Bronchial epithelial cell (primary cell): ENCODE measurements at regions not wholly inside any gene's neighbourhood (a gene's known extent, or its start where the extent isn't known, plus 50 kb on each side); places are given as distances from the start of the nearest gene placed in this dataset.
A peak's percentile ranks its signal among the peaks of the same experiment; 100 is the strongest.

Experiments used
- DNase-seq: peaks from one replicate; pipeline ENCODE4 v3.0.0-alpha.2; 2010; ENCODE audit warnings: low read depth
- FAIRE-seq: peaks from 2 replicates; lab custom pipeline; 2011; peaks lifted over from hg19 to GRCh38; lab: Jason Lieb, UNC
- H3K27me3 ChIP-seq: 2 replicates; pipeline ENCODE4 v1.5.1; 2011; ENCODE audit warnings: low read length; ENCODE audit not compliant: control insufficient read depth, insufficient read depth
- H3K36me3 ChIP-seq: 2 replicates; pipeline ENCODE4 v1.5.1; 2011; ENCODE audit warnings: low read length; ENCODE audit not compliant: control insufficient read depth, insufficient read depth
- H3K4me3 ChIP-seq: 2 replicates; pipeline ENCODE4 v1.5.1; 2011; ENCODE audit warnings: mild to moderate bottlenecking, low read depth, low read length, control low read depth
- CTCF ChIP-seq: IDR thresholded peaks from 2 replicates; pipeline ENCODE4 v1.5.1; 2011; ENCODE audit warnings: mild to moderate bottlenecking, moderate library complexity, low read length, control low read depth, inconsistent platforms; ENCODE audit not compliant: insufficient read depth, severe bottlenecking

- FAIRE-seq (no peak), DNase-seq (peak; percentile 48)
- no peaks in the 10 kb centered on the region for H3K27me3 ChIP-seq
- TF ChIP-seq CTCF, result no peak
- H3K4me3 ChIP-seq, result no peak overlapping the region
- no peaks in the 10 kb centered on the region for H3K36me3 ChIP-seq
These were observed 582.0 kb upstream of the TUSC1 start for GRCh38 chr9:26260238-26260637.

GRCh38 chr9:26247861-26248260 is 569.6 kb upstream of the TUSC1 start:
- TF ChIP-seq CTCF, result no peak
- DNase-seq (no peak), FAIRE-seq (no peak)
- Histone ChIP-seq H3K27me3 (no peaks in the 10 kb centered on the region), H3K4me3 (no peak overlapping the region), H3K36me3 (no peaks in the 10 kb centered on the region)

GRCh38 chr9:26244661-26245451 is 566.6 kb upstream of the TUSC1 start:
- Histone ChIP-seq H3K4me3 (no peak overlapping the region), H3K36me3 (no peaks in the 10 kb centered on the region), H3K27me3 (no peaks in the 10 kb centered on the region)
- no peak for TF ChIP-seq CTCF
- DNase-seq (no peak), FAIRE-seq (no peak)

GRCh38 chr9:26243726-26244125 is 565.5 kb upstream of the TUSC1 start:
- FAIRE-seq (no peak), DNase-seq (no peak)
- no peak for TF ChIP-seq CTCF
- H3K36me3 ChIP-seq, result no peaks in the 10 kb centered on the region
- H3K27me3 ChIP-seq, result no peaks in the 10 kb centered on the region
- H3K4me3 ChIP-seq, result no peak overlapping the region

GRCh38 chr9:26243029-26243697 is 564.9 kb upstream of the TUSC1 start:
- no peak for FAIRE-seq
- TF ChIP-seq CTCF, result no peak
- DNase-seq, result no peak
- Histone ChIP-seq H3K27me3 (no peaks in the 10 kb centered on the region), H3K4me3 (no peak overlapping the region), H3K36me3 (no peaks in the 10 kb centered on the region)
